ENCODE measurements at regions not wholly inside any gene's neighbourhood (a gene's known extent, or its start where the extent isn't known, plus 50 kb on each side); places are given as distances from the start of the nearest gene placed in this dataset.

GRCh38 chr7:36096460-36097095 is 56.5 kb upstream of the EEPD1 start:
- BruUV-seq (replicated peaks), result no TSS peak

More at GRCh38 chr7:36096460-36097095, 56.5 kb upstream of the EEPD1 start:
- H2AFZ ChIP-seq (ENCODE audit: low read depth, low read length), result peak overlapping the region; percentile 65
- no peaks in the 10 kb centered on the region for H3K9me3 ChIP-seq (replicated peaks; ENCODE audit: control insufficient read depth, insufficient read depth, low read depth, low read length)
- 3% methylated on average over 6 of the region's 6 CpGs for WGBS (ENCODE audit: insufficient coverage, low coverage, missing lambda C conversion rate)
- in situ Hi-C loops (cut with MboI), result no loop called here
- H3K9me1 ChIP-seq (ENCODE audit: control insufficient read depth, insufficient read depth, low read length), result no peaks in the 10 kb centered on the region
- H3K79me2 ChIP-seq (ENCODE audit: control insufficient read depth, insufficient read depth, low read length), result no peaks in the 10 kb centered on the region
- peaks cover 10 to 14% of the 10 kb centered on the region in 2 experiments; a peak in 4 of 5 replicates for H3K4me1 ChIP-seq (replicated peaks in 1 of 2; ENCODE audit: control insufficient read depth in 2 of 2, insufficient read depth in 2 of 2, low read length in 2 of 2)
- intact Hi-C loops (cut with micrococcal nuclease), result no loop called here
- TF ChIP-seq CTCF (IDR thresholded peaks at IDR 0.05 in 2 of 3, conservative IDR thresholded peaks at IDR 0.05 in 1 of 3; ENCODE audit: insufficient read depth in 2 of 3, low read depth in 1 of 3, low read length in 3 of 3) (peak in 1 of 3 experiments; percentile 27; a peak in 2 of 6 replicates), MEIS2 (IDR thresholded peaks at IDR 0.05; ENCODE audit: partially characterized antibody) (no peak)
- H4K20me1 ChIP-seq (replicated peaks; ENCODE audit: control insufficient read depth, insufficient read depth, low read length), result no peaks in the 10 kb centered on the region
- ATAC-seq, result no peak
- ChIA-PET POLR2A (no interaction called here), CTCF (ENCODE audit: low intra/inter-chr PET ratio) (no interaction called here)
- H3K27me3 ChIP-seq (ENCODE audit: control insufficient read depth in 2 of 2, insufficient read depth in 2 of 2, low read length in 2 of 2), result peaks cover 0 to 6% of the 10 kb centered on the region in 2 experiments; a peak in 1 of 5 replicates
- H3K27ac ChIP-seq (ENCODE audit: extremely low read depth, low read depth, low read length), result no peak overlapping the region
- no peak overlapping the region for H3K4me2 ChIP-seq (ENCODE audit: insufficient read depth, low read length)
- H3K4me3 ChIP-seq, result no peak overlapping the region
- no peak for FAIRE-seq
- no peak for DNase-seq (ENCODE audit: extremely low read depth in 1 of 4, low spot score in 3 of 4)
- no peaks in the 10 kb centered on the region for H3K36me3 ChIP-seq (ENCODE audit: control insufficient read depth, insufficient read depth, low read length)
- no peak overlapping the region; a peak in 1 of 4 replicates for H3K9ac ChIP-seq (ENCODE audit: insufficient read depth in 1 of 2, low read depth in 2 of 2, low read length in 2 of 2)
